Right cardiac atrium (tissue), 5 donors: ENCODE measurements at regions not wholly inside any gene's neighbourhood (a gene's known extent, or its start where the extent isn't known, plus 50 kb on each side); places are given as distances from the start of the nearest gene placed in this dataset.

Source experiments
- ATAC-seq, 2 donors: fragments of 200-7000 bp; cut with Tn5 transposase; one replicate each; pipeline versions ENCODE4 v1.8.0 to v1.9.1; 2020; ENCODE audit warnings: moderate library complexity in 2 of 2, mild to moderate bottlenecking in 1 of 2
- DNase-seq, 3 donors: peaks; one replicate each; pipeline ENCODE4 v3.0.0-alpha.2; 2020
- H3K27ac ChIP-seq: one replicate; pipeline ENCODE4 v1.5.1; 2013; ENCODE audit warnings: mild to moderate bottlenecking, low read length, control low read depth, moderate library complexity
- H3K27me3 ChIP-seq: one replicate; pipeline ENCODE4 v1.6.1; 2013; ENCODE audit not compliant: control insufficient read depth, insufficient read depth
- H3K4me1 ChIP-seq: one replicate; pipeline ENCODE4 v1.6.1; 2013; ENCODE audit warnings: low read length; ENCODE audit not compliant: control insufficient read depth, insufficient read depth
- H3K4me3 ChIP-seq: one replicate; pipeline ENCODE4 v1.5.1; 2013; ENCODE audit warnings: low read length, control low read depth
- H3K9me3 ChIP-seq: one replicate; pipeline ENCODE4 v1.6.1; 2013; ENCODE audit warnings: low read length; ENCODE audit not compliant: control insufficient read depth
- WGBS: extraction: QIAGEN DNeasy Blood & Tissue Kit; methylation state at CpG from one replicate; pipeline ENCODE4 v1.1.7; 2013; 5-methylcytosine and 5-hydroxymethylcytosine counted together
- intact Hi-C, 4 donors: fragments of 100-400 bp; cut with DNase I; formaldehyde crosslinking; loops; one replicate each; pipeline versions ENCODE4 v1.11.0 to v1.14.0; 2022 to 2023
- donor health status: healthy with polysubstance abuse.
- donor health status: DM: no; HTN: yes; CAD: no.
- donor health status: DM: no; HTN: no; CAD: no.
- donor health status: DM: no; HTN: yes; CAD: no; lungs with severe emphysema.
- donor health status: DM: yes; HTN: yes; CAD: no.

DNA sequence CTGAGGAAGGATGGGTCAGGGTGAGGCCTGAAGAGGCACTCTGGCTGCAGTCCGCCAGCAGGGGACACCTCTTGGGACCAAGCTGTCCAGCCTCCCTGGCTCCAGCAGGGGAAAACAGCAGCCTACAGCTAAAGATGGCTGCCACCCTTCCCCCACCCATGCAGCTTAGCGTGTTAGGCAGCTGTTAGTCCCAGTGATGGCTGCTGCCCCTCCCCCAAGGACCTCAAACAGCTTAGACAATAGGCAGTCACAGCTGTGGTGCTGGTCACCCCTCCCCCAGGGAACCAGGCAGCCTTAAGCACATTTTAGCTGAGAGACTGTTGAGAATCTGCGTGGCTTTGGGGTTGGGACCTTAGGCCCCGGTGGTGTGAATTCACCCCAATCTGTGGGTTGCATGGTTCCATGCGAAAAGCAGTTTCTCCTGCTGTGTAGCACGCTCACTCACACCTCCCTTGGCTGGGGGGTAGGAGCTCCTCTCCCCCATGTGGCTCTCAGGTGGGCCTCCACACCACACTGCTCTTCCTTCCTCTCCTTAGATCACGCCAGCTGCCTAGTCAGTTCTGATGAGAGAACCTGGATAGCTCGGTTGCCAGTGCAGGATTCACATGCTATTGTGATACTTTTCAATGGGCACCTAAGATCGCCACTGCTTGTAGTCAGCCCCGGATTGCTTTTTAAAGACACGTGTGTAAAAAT, 140.5 kb upstream of the CADPS start:
- 70% methylated on average over 11 of the region's 11 CpGs for WGBS
- Histone ChIP-seq H3K27ac (no peak overlapping the region), H3K9me3 (no peaks in the 10 kb centered on the region), H3K4me1 (no peaks in the 10 kb centered on the region), H3K27me3 (no peaks in the 10 kb centered on the region), H3K4me3 (no peak overlapping the region)
- intact Hi-C loops: no loop called here
- no peak for ATAC-seq
- DNase-seq: peak in 1 of 3 donors; percentile 42

DNA sequence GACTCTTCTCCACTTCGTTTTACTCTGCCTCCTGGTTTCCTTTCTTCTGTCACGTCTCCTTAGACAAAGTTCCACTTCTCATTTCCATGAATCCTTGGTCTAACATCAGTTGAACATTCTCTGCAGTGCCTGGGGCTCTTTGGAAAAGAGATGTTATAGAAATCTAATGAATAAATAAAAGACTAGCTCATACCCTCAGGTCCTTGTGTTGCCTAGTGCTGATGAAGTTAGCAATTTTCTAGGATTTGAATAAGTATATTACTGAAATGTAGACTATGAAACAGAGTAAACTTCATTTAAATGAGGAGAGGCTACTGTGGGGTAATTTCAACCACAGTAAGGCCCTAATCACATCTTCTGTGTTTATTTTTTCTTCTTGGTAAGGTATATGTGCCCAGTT, 146.9 kb upstream of the CADPS start:
- Histone ChIP-seq H3K27ac (no peak overlapping the region), H3K9me3 (no peaks in the 10 kb centered on the region), H3K4me1 (no peaks in the 10 kb centered on the region), H3K27me3 (no peaks in the 10 kb centered on the region), H3K4me3 (no peak overlapping the region)
- DNase-seq (no peak), ATAC-seq (no peak)
- 47% methylated on average over 2 of the region's 2 CpGs for WGBS
- intact Hi-C loops: no loop called here

DNA sequence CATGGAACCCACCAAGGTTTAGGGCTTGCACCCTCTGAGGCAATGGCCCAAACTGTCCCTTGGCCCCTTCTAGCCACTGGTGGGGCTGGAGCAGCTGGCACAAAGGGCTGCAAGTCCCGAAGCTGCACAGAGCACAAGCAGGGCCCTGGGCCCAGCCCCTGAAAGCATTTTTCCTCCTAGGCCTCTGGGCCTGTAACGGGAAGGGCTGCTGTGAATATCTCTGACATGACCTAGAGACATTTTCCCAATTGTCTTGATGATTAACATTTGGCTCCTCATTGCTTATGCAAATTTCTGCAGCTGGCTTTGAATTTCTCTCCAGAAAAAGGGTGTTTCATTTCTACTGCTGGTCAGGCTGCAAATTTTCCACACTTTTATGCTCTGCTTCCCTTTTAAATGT, 151.5 kb upstream of the CADPS start:
- no peak overlapping the region for H3K27ac ChIP-seq
- no peaks in the 10 kb centered on the region for H3K27me3 ChIP-seq
- no peaks in the 10 kb centered on the region for H3K4me1 ChIP-seq
- DNase-seq (no peak), ATAC-seq (no peak)
- WGBS: 68% methylated on average over 2 of the region's 2 CpGs
- intact Hi-C loops: no loop called here
- no peaks in the 10 kb centered on the region for H3K9me3 ChIP-seq
- no peak overlapping the region for H3K4me3 ChIP-seq

GRCh38 chr3:63029326-63029725, 154.1 kb upstream of the CADPS start:
- Histone ChIP-seq H3K27ac (no peak overlapping the region), H3K4me1 (no peaks in the 10 kb centered on the region), H3K9me3 (no peaks in the 10 kb centered on the region), H3K4me3 (no peak overlapping the region), H3K27me3 (no peaks in the 10 kb centered on the region)
- intact Hi-C loops: no loop called here
- ATAC-seq (no peak), DNase-seq (no peak)
- WGBS: 64% methylated on average over 3 of the region's 3 CpGs

DNA sequence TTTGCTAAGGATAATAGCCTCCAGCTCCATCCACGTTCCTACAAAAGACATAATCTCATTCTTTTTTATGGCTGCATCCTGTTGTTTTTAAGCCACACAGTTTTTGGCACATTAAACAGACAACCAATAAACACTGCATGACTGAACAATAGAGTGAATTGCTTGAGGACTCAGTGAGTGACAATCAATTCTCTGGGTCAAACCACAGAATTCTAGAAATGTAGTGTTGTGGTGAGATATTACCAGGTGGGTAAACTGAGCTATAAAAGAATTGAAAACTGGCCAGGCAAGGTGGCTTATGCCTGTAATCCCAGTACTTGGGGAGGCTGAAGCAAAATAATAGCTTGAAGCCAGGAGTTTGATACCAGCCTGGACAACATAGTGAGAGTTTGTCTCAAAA, 154.7 kb upstream of the CADPS start:
- no peaks in the 10 kb centered on the region for H3K4me1 ChIP-seq
- H3K9me3 ChIP-seq: no peaks in the 10 kb centered on the region
- H3K4me3 ChIP-seq: no peak overlapping the region
- DNase-seq (no peak), ATAC-seq (no peak)
- H3K27ac ChIP-seq: no peak overlapping the region
- H3K27me3 ChIP-seq: no peaks in the 10 kb centered on the region
- intact Hi-C loops: no loop called here
- 48% methylated on average over 1 of the region's 1 CpG for WGBS

DNA sequence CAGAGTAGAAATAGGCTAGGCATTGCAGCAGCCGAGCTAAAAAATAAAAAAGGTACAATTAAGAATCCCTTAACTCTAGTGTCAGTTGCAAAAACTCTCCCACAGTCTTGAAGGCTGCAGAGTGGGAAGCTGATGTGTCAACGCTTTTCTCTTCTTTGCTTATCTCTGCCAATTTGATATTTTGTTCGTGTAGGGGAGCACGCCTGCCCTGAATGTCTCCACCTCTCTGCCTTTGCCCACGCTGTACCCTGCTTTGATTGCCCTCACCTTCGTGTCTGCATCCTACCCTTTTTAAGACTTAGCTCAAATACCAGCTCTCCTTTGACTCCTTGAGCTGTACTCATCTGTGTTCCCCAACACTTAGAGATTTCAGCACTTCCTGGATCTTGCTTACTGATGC, 155.4 kb upstream of the CADPS start:
- Histone ChIP-seq H3K4me3 (no peak overlapping the region), H3K9me3 (no peaks in the 10 kb centered on the region), H3K27ac (no peak overlapping the region), H3K27me3 (no peaks in the 10 kb centered on the region), H3K4me1 (no peaks in the 10 kb centered on the region)
- DNase-seq (no peak), ATAC-seq (no peak)
- 26% methylated on average over 6 of the region's 6 CpGs for WGBS
- intact Hi-C loops: no loop called here

DNA sequence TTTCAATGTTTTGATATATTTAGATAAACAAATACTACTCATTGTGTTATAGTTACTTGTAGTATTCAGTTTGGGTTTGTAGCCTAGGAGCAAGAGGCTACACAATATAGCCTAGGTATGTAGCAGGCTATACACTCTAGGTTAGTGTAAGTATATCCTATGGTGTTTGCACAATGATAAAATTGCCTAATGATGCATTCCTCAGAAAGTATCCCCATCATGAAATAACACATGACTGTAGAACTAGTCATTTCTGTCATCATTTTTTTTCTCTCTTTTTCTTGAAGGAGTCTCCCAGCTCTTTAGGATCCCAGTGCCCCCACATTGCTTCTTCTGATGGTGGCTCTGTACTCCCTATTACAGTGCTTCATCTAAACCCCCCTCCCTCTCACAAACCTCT, 157.7 kb upstream of the CADPS start:
- H3K27ac ChIP-seq: no peak overlapping the region
- H3K27me3 ChIP-seq: no peaks in the 10 kb centered on the region
- ATAC-seq (no peak), DNase-seq (no peak)
- no peaks in the 10 kb centered on the region for H3K4me1 ChIP-seq
- no peak overlapping the region for H3K4me3 ChIP-seq
- H3K9me3 ChIP-seq: no peaks in the 10 kb centered on the region
- intact Hi-C loops: no loop called here

- DNase-seq (no peak), ATAC-seq (no peak)
- WGBS: 54% methylated on average over 1 of the region's 1 CpG
- H3K27me3 ChIP-seq: no peaks in the 10 kb centered on the region
- no peak overlapping the region for H3K27ac ChIP-seq
- H3K4me1 ChIP-seq: no peaks in the 10 kb centered on the region
- no peaks in the 10 kb centered on the region for H3K9me3 ChIP-seq
- intact Hi-C loops: no loop called here
- no peak overlapping the region for H3K4me3 ChIP-seq
Measured at GRCh38 chr3:63034101-63034500, 158.9 kb upstream of the CADPS start.

- H3K27ac ChIP-seq: no peak overlapping the region
- H3K4me1 ChIP-seq: no peaks in the 10 kb centered on the region
- no peaks in the 10 kb centered on the region for H3K9me3 ChIP-seq
- no peak for DNase-seq
- 74% methylated on average over 4 of the region's 4 CpGs for WGBS
- intact Hi-C loops: no loop called here
- no peak overlapping the region for H3K4me3 ChIP-seq
- no peaks in the 10 kb centered on the region for H3K27me3 ChIP-seq
- no peak for ATAC-seq
Measured at GRCh38 chr3:63037116-63037515, 161.9 kb upstream of the CADPS start.

- DNase-seq: no peak
- intact Hi-C loops: no loop called here
- Histone ChIP-seq H3K9me3 (no peaks in the 10 kb centered on the region), H3K27ac (no peak overlapping the region), H3K27me3 (no peaks in the 10 kb centered on the region), H3K4me3 (no peak overlapping the region), H3K4me1 (no peaks in the 10 kb centered on the region)
- ATAC-seq: no peak
- 83% methylated on average over 3 of the region's 3 CpGs for WGBS
Measured at GRCh38 chr3:63042833-63043232, 167.6 kb upstream of the CADPS start.

GRCh38 chr3:63043631-63044030, 168.4 kb upstream of the CADPS start:
- no peaks in the 10 kb centered on the region for H3K9me3 ChIP-seq
- no peaks in the 10 kb centered on the region for H3K4me1 ChIP-seq
- no peak overlapping the region for H3K27ac ChIP-seq
- no peaks in the 10 kb centered on the region for H3K27me3 ChIP-seq
- DNase-seq: no peak
- 67% methylated on average over 1 of the region's 1 CpG for WGBS
- intact Hi-C loops: no loop called here
- H3K4me3 ChIP-seq: no peak overlapping the region
- ATAC-seq: no peak

GRCh38 chr3:63046152-63046551, 170.9 kb upstream of the CADPS start:
- Histone ChIP-seq H3K27ac (no peak overlapping the region), H3K9me3 (no peaks in the 10 kb centered on the region), H3K4me3 (no peak overlapping the region), H3K27me3 (no peaks in the 10 kb centered on the region), H3K4me1 (no peaks in the 10 kb centered on the region)
- intact Hi-C loops: no loop called here
- DNase-seq: no peak
- ATAC-seq: no peak
- 68% methylated on average over 2 of the region's 2 CpGs for WGBS
